Mesendoderm (in vitro differentiated cells): ENCODE measurements at regions not wholly inside any gene's neighbourhood (a gene's known extent, or its start where the extent isn't known, plus 50 kb on each side); places are given as distances from the start of the nearest gene placed in this dataset.

ENCODE experiments used
- DNase-seq: peaks from one replicate; pipeline ENCODE4 v3.0.0; 2013
- H2AK5ac ChIP-seq: 2 replicates; pipeline ENCODE4 v1.6.1; 2013; ENCODE audit warnings: low read length, inconsistent platforms
- H2BK120ac ChIP-seq: 2 replicates; pipeline ENCODE4 v1.6.1; 2013; ENCODE audit warnings: low read depth, mild to moderate bottlenecking, low read length, moderate library complexity, mixed read lengths
- H2BK15ac ChIP-seq: replicated peaks from 2 replicates; pipeline ENCODE4 v1.6.1; 2013; ENCODE audit warnings: low read depth, mild to moderate bottlenecking, moderate library complexity
- H2BK5ac ChIP-seq: 2 replicates; pipeline ENCODE4 v1.6.1; 2013; ENCODE audit warnings: low read length, inconsistent platforms
- H3K18ac ChIP-seq: 2 replicates; pipeline ENCODE4 v1.6.1; 2013; ENCODE audit warnings: mild to moderate bottlenecking, low read length, mixed read lengths
- H3K23ac ChIP-seq: one replicate; pipeline ENCODE4 v1.6.1; 2013; ENCODE audit warnings: low read length
- H3K27ac ChIP-seq: 2 replicates; pipeline ENCODE4 v1.5.1; 2013; ENCODE audit warnings: low read depth, mild to moderate bottlenecking, inconsistent platforms, low read length, moderate library complexity
- H3K27me3 ChIP-seq: 2 replicates; pipeline ENCODE4 v1.6.1; 2013; ENCODE audit warnings: low read length, control low read depth, mild to moderate bottlenecking, inconsistent platforms; ENCODE audit not compliant: insufficient read depth, poor library complexity
- H3K36me3 ChIP-seq: 2 replicates; pipeline ENCODE4 v1.6.1; 2013; ENCODE audit warnings: low read length, inconsistent platforms; ENCODE audit not compliant: control insufficient read depth, insufficient read depth
- H3K4ac ChIP-seq: one replicate; pipeline ENCODE4 v1.6.1; 2013; ENCODE audit warnings: low read depth, mild to moderate bottlenecking, low read length, moderate library complexity
- H3K4me1 ChIP-seq: 2 replicates; pipeline ENCODE4 v1.6.1; 2013; ENCODE audit warnings: low read depth, low read length, inconsistent platforms; ENCODE audit not compliant: control insufficient read depth
- H3K4me2 ChIP-seq: 2 replicates; pipeline ENCODE4 v1.6.1; 2013; ENCODE audit warnings: low read length
- H3K4me3 ChIP-seq: 2 replicates; pipeline ENCODE4 v1.5.1; 2013; ENCODE audit warnings: mild to moderate bottlenecking, low read length
- H3K56ac ChIP-seq: one replicate; pipeline ENCODE4 v1.6.1; 2013; ENCODE audit warnings: low read length
- H3K79me1 ChIP-seq: 2 replicates; pipeline ENCODE4 v1.6.1; 2013; ENCODE audit warnings: low read length, inconsistent platforms
- H3K79me2 ChIP-seq: 2 replicates; pipeline ENCODE4 v1.6.1; 2013; ENCODE audit warnings: mild to moderate bottlenecking, low read length; ENCODE audit not compliant: control insufficient read depth, insufficient read depth
- H3K9ac ChIP-seq: 2 replicates; pipeline ENCODE4 v1.6.1; 2013; ENCODE audit warnings: low read length, inconsistent platforms
- H4K5ac ChIP-seq: one replicate; pipeline ENCODE4 v1.6.1; 2013; ENCODE audit warnings: low read length
- H4K8ac ChIP-seq: one replicate; pipeline ENCODE4 v1.6.1; 2013; ENCODE audit warnings: low read depth, mild to moderate bottlenecking, control low read depth, low read length, moderate library complexity
- WGBS: extraction: QIAGEN DNeasy Blood & Tissue Kit; methylation state at CpG from one replicate; pipeline ENCODE4 v1.1.7; 2013; ENCODE audit warnings: low lambda C conversion rate, missing lambda C conversion rate; ENCODE audit not compliant: insufficient coverage; ENCODE audit errors: extremely low coverage; 5-methylcytosine and 5-hydroxymethylcytosine counted together

DNA sequence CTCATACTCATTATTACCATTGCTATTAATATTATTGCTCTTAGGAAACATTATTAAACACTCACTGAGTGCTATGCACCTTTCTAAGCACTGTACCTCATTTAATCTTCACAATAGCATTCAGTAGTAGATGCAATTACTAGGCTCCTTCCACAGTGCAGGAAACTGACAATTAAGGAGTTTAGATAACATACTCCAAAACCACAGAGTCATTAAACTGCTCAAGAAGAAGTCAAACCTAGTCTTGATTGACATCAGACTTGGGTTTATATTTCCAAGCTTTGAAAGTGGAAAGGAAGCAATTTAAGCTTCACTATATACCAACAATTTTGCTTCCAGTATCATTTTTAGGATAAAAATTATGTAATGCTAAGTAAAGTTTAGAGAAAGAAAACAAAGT lies 490.1 kb upstream of the ARRDC4 start:
- Histone ChIP-seq H3K27ac (no peak overlapping the region), H3K4ac (no peak overlapping the region), H4K8ac (no peak overlapping the region), H3K18ac (no peak overlapping the region), H3K4me1 (no peaks in the 10 kb centered on the region), H3K9ac (no peak overlapping the region), H2BK15ac (no peak overlapping the region), H3K56ac (no peak overlapping the region), H3K79me2 (no peaks in the 10 kb centered on the region), H2AK5ac (no peak overlapping the region), H4K5ac (no peak overlapping the region), H3K23ac (no peak overlapping the region), H3K4me3 (no peak overlapping the region), H2BK120ac (no peak overlapping the region), H3K4me2 (no peak overlapping the region), H3K36me3 (no peaks in the 10 kb centered on the region), H3K79me1 (no peaks in the 10 kb centered on the region), H3K27me3 (no peaks in the 10 kb centered on the region), H2BK5ac (no peak overlapping the region)
- DNase-seq, result no peak

- Histone ChIP-seq H3K18ac (no peak overlapping the region), H3K79me2 (no peaks in the 10 kb centered on the region), H2BK15ac (no peak overlapping the region), H3K9ac (no peak overlapping the region), H3K4me3 (no peak overlapping the region), H3K4me1 (no peaks in the 10 kb centered on the region), H3K4ac (no peak overlapping the region), H2BK5ac (no peak overlapping the region), H3K23ac (no peak overlapping the region), H3K36me3 (no peaks in the 10 kb centered on the region), H2BK120ac (no peak overlapping the region), H3K27ac (no peak overlapping the region), H4K8ac (no peak overlapping the region), H3K4me2 (no peak overlapping the region), H3K27me3 (no peaks in the 10 kb centered on the region), H4K5ac (no peak overlapping the region), H3K56ac (no peak overlapping the region), H2AK5ac (no peak overlapping the region), H3K79me1 (no peaks in the 10 kb centered on the region)
- DNase-seq, result no peak
- no CpG with 5 or more reads among the region's 1 CpG for WGBS
Observed at GRCh38 chr15:97473627-97474026, 486.9 kb upstream of the ARRDC4 start.

DNA sequence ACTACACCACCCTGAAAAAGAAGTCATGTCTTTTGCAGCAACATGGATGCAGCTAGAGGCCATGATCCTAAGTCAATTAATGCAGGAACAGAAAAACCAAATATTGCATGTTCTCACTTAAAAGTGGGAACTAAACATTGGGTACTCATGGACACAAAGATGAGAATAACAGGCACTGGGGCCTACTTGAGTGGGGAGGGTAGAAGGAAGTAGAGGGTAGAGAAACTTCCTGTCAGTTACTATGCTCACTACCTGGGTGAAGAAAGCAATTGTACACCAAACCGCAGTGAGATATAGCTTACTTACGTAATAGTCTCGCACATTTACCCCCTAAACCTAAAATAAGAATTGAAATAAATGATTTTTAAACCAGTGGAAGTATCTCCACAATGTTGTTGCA lies 480.5 kb upstream of the ARRDC4 start:
- Histone ChIP-seq H3K4me2 (no peak overlapping the region), H2BK15ac (no peak overlapping the region), H3K18ac (no peak overlapping the region), H3K27me3 (no peaks in the 10 kb centered on the region), H3K79me1 (no peaks in the 10 kb centered on the region), H3K56ac (no peak overlapping the region), H2BK120ac (no peak overlapping the region), H3K4me3 (no peak overlapping the region), H3K36me3 (no peaks in the 10 kb centered on the region), H3K4me1 (no peaks in the 10 kb centered on the region), H2AK5ac (no peak overlapping the region), H3K23ac (no peak overlapping the region), H3K4ac (no peak overlapping the region), H3K79me2 (no peaks in the 10 kb centered on the region), H4K5ac (no peak overlapping the region), H4K8ac (no peak overlapping the region), H2BK5ac (no peak overlapping the region), H3K27ac (no peak overlapping the region), H3K9ac (no peak overlapping the region)
- no CpG with 5 or more reads among the region's 3 CpGs for whole genome bisulfite sequencing
- no peak for DNase-seq

DNA sequence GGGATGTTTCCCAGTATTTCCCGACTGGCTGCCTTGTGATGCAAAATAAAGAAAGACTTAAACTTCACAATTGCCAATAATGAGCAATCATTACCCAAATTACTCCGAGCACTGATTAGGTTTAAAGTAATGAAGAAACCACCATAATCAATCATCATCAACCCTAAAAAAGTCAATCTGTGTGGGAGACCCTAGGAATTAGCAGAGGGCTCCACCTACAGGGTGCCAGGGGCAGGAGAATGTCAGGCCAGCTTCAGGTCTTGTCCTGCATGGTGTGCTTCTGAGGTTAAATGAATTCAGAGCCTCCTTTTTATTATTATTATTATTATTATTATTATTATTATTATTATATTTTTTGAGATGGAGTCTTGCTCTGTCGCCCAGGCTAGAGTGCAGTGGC lies 478.0 kb upstream of the ARRDC4 start:
- Histone ChIP-seq H3K56ac (no peak overlapping the region), H3K27me3 (no peaks in the 10 kb centered on the region), H3K79me1 (no peaks in the 10 kb centered on the region), H3K4ac (no peak overlapping the region), H2BK15ac (no peak overlapping the region), H4K5ac (no peak overlapping the region), H3K18ac (no peak overlapping the region), H2BK120ac (no peak overlapping the region), H3K4me1 (no peaks in the 10 kb centered on the region), H3K36me3 (no peaks in the 10 kb centered on the region), H4K8ac (no peak overlapping the region), H3K4me2 (no peak overlapping the region), H3K79me2 (no peaks in the 10 kb centered on the region), H3K9ac (no peak overlapping the region), H3K4me3 (no peak overlapping the region), H3K27ac (no peak overlapping the region), H3K23ac (no peak overlapping the region), H2AK5ac (no peak overlapping the region), H2BK5ac (no peak overlapping the region)
- no CpG with 5 or more reads among the region's 3 CpGs for WGBS
- peak; percentile 31 for DNase-seq

DNA sequence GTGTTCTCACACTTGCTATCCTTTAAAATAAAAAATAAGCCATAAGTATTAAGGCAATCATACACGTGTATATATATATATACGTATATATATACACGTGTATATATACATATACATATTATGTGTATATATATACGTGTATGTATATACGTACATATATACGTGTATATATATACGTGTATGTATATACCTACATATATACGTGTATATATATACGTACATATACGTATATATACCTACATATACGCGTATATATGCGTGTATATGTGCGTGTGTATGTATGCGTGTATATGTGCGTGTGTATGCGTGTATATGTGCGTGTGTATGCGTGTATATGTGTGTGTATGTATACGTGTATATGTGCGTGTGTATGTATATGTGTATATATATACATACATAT lies 477.3 kb upstream of the ARRDC4 start:
- Histone ChIP-seq H3K4me2 (no peak overlapping the region), H3K27ac (no peak overlapping the region), H3K18ac (no peak overlapping the region), H3K27me3 (no peaks in the 10 kb centered on the region), H2AK5ac (no peak overlapping the region), H2BK120ac (no peak overlapping the region), H4K5ac (no peak overlapping the region), H3K79me2 (no peaks in the 10 kb centered on the region), H3K36me3 (no peaks in the 10 kb centered on the region), H3K56ac (no peak overlapping the region), H2BK15ac (no peak overlapping the region), H3K23ac (no peak overlapping the region), H4K8ac (no peak overlapping the region), H2BK5ac (no peak overlapping the region), H3K79me1 (no peaks in the 10 kb centered on the region), H3K4me1 (no peaks in the 10 kb centered on the region), H3K4me3 (no peak overlapping the region), H3K9ac (no peak overlapping the region), H3K4ac (no peak overlapping the region)
- WGBS, result 100% methylated on average over 5 of the region's 21 CpGs
- DNase-seq, result no peak

DNA sequence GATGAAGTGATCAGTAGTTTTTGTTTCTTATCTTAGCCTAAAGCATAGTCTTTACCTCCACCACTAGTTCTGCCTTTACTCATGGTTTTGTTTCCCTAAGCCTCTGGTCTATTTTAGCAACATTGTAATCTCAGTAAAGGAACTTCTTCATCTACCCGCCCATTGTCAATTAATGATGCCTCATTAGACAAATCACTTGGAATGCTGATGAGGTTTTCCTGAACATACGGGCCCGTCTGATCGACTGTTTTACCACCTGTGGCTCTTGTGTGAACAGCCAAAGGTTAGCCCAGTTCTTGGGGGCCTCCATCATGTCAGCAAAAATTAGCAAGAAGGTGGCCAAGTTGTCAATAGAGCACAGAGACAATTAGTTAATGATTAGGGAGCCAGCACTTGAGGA lies 470.1 kb upstream of the ARRDC4 start:
- Histone ChIP-seq H4K8ac (no peak overlapping the region), H3K4me2 (no peak overlapping the region), H3K4me3 (no peak overlapping the region), H3K4me1 (no peaks in the 10 kb centered on the region), H3K79me1 (no peaks in the 10 kb centered on the region), H2BK15ac (no peak overlapping the region), H3K4ac (no peak overlapping the region), H3K23ac (no peak overlapping the region), H3K18ac (no peak overlapping the region), H3K36me3 (no peaks in the 10 kb centered on the region), H2AK5ac (no peak overlapping the region), H2BK120ac (no peak overlapping the region), H3K27me3 (no peaks in the 10 kb centered on the region), H3K27ac (no peak overlapping the region), H3K9ac (no peak overlapping the region), H3K56ac (no peak overlapping the region), H3K79me2 (no peaks in the 10 kb centered on the region), H2BK5ac (no peak overlapping the region), H4K5ac (no peak overlapping the region)
- DNase-seq, result no peak
- WGBS, result no CpG with 5 or more reads among the region's 4 CpGs
